ENCODE measurements at regions not wholly inside any gene's neighbourhood (a gene's known extent, or its start where the extent isn't known, plus 50 kb on each side); places are given as distances from the start of the nearest gene placed in this dataset.

- no peaks in the 10 kb centered on the region for H4K20me1 ChIP-seq (ENCODE audit: insufficient read depth, low read length)
- H3K27ac ChIP-seq (ENCODE audit: low read length): no peak overlapping the region
- peaks cover 10% of the 10 kb centered on the region; the same call in 1 of the 2 replicates for H3K27me3 ChIP-seq (ENCODE audit: low read depth, low read length)
- H3K9ac ChIP-seq (ENCODE audit: low read length): no peak overlapping the region
- no peak for TF ChIP-seq EZH2phosphoT487 (IDR thresholded peaks at IDR 0.05; ENCODE audit: low read depth)
- TF ChIP-seq CTCF (IDR thresholded peaks at IDR 0.05; ENCODE audit: low read depth, low read length): no peak
- no peak overlapping the region for H3K4me3 ChIP-seq (ENCODE audit: low read length)
- no peaks in the 10 kb centered on the region for H3K79me2 ChIP-seq (ENCODE audit: low read length)
- no peaks in the 10 kb centered on the region for H3K4me1 ChIP-seq (ENCODE audit: low read length)
- no peaks in the 10 kb centered on the region for H3K9me3 ChIP-seq (ENCODE audit: insufficient read depth, low read length)
- no peaks in the 10 kb centered on the region for H3K36me3 ChIP-seq (replicated peaks; ENCODE audit: low read depth, low read length)
- H2AFZ ChIP-seq (ENCODE audit: low read depth, low read length): no peak overlapping the region
- H3K4me2 ChIP-seq (ENCODE audit: low read length): no peak overlapping the region
Measured at GRCh38 chr9:19637084-19637483, 151.8 kb downstream of the SLC24A2 start.

GRCh38 chr9:19634881-19635280 is 154.0 kb downstream of the SLC24A2 start:
- TF ChIP-seq CTCF (IDR thresholded peaks at IDR 0.05; ENCODE audit: low read depth, low read length) (no peak), EZH2phosphoT487 (IDR thresholded peaks at IDR 0.05; ENCODE audit: low read depth) (no peak)
- no peaks in the 10 kb centered on the region for H3K4me1 ChIP-seq (ENCODE audit: low read length)
- no peak overlapping the region for H2AFZ ChIP-seq (ENCODE audit: low read depth, low read length)
- H4K20me1 ChIP-seq (ENCODE audit: insufficient read depth, low read length): no peaks in the 10 kb centered on the region
- no peak overlapping the region for H3K4me2 ChIP-seq (ENCODE audit: low read length)
- no peak overlapping the region for H3K27ac ChIP-seq (ENCODE audit: low read length)
- no peaks in the 10 kb centered on the region for H3K36me3 ChIP-seq (replicated peaks; ENCODE audit: low read depth, low read length)
- peaks cover 10% of the 10 kb centered on the region; the same call in 1 of the 2 replicates for H3K27me3 ChIP-seq (ENCODE audit: low read depth, low read length)
- no peaks in the 10 kb centered on the region for H3K9me3 ChIP-seq (ENCODE audit: insufficient read depth, low read length)
- no peak overlapping the region for H3K9ac ChIP-seq (ENCODE audit: low read length)
- no peak overlapping the region for H3K4me3 ChIP-seq (ENCODE audit: low read length)
- H3K79me2 ChIP-seq (ENCODE audit: low read length): no peaks in the 10 kb centered on the region

- TF ChIP-seq EZH2phosphoT487 (IDR thresholded peaks at IDR 0.05; ENCODE audit: low read depth) (no peak), CTCF (IDR thresholded peaks at IDR 0.05; ENCODE audit: low read depth, low read length) (no peak)
- no peaks in the 10 kb centered on the region for H4K20me1 ChIP-seq (ENCODE audit: insufficient read depth, low read length)
- no peak overlapping the region for H3K9ac ChIP-seq (ENCODE audit: low read length)
- H3K9me3 ChIP-seq (ENCODE audit: insufficient read depth, low read length): no peaks in the 10 kb centered on the region
- H3K4me2 ChIP-seq (ENCODE audit: low read length): no peak overlapping the region
- H3K27me3 ChIP-seq (ENCODE audit: low read depth, low read length): peaks cover 26% of the 10 kb centered on the region; the same call in 1 of the 2 replicates
- H2AFZ ChIP-seq (ENCODE audit: low read depth, low read length): no peak overlapping the region
- no peaks in the 10 kb centered on the region for H3K4me1 ChIP-seq (ENCODE audit: low read length)
- no peaks in the 10 kb centered on the region for H3K36me3 ChIP-seq (replicated peaks; ENCODE audit: low read depth, low read length)
- H3K79me2 ChIP-seq (ENCODE audit: low read length): no peaks in the 10 kb centered on the region
- no peak overlapping the region for H3K27ac ChIP-seq (ENCODE audit: low read length)
- H3K4me3 ChIP-seq (ENCODE audit: low read length): no peak overlapping the region
Measured at GRCh38 chr9:19631181-19631580, 157.7 kb downstream of the SLC24A2 start.

- H3K9me3 ChIP-seq (ENCODE audit: insufficient read depth, low read length): no peaks in the 10 kb centered on the region
- H3K27ac ChIP-seq (ENCODE audit: low read length): no peak overlapping the region
- TF ChIP-seq CTCF (IDR thresholded peaks at IDR 0.05; ENCODE audit: low read depth, low read length) (no peak), EZH2phosphoT487 (IDR thresholded peaks at IDR 0.05; ENCODE audit: low read depth) (no peak)
- no peaks in the 10 kb centered on the region for H3K79me2 ChIP-seq (ENCODE audit: low read length)
- H3K9ac ChIP-seq (ENCODE audit: low read length): no peak overlapping the region
- no peak overlapping the region for H2AFZ ChIP-seq (ENCODE audit: low read depth, low read length)
- no peak overlapping the region for H3K4me2 ChIP-seq (ENCODE audit: low read length)
- no peak overlapping the region for H3K4me3 ChIP-seq (ENCODE audit: low read length)
- no peaks in the 10 kb centered on the region for H4K20me1 ChIP-seq (ENCODE audit: insufficient read depth, low read length)
- no peaks in the 10 kb centered on the region for H3K4me1 ChIP-seq (ENCODE audit: low read length)
- H3K36me3 ChIP-seq (replicated peaks; ENCODE audit: low read depth, low read length): no peaks in the 10 kb centered on the region
- peaks cover 26% of the 10 kb centered on the region; the same call in 1 of the 2 replicates for H3K27me3 ChIP-seq (ENCODE audit: low read depth, low read length)
Measured at GRCh38 chr9:19630760-19631159, 158.1 kb downstream of the SLC24A2 start.

All from OCI-LY3 (cell line).